ENCODE measurements at regions not wholly inside any gene's neighbourhood (a gene's known extent, or its start where the extent isn't known, plus 50 kb on each side); places are given as distances from the start of the nearest gene placed in this dataset.

DNA sequence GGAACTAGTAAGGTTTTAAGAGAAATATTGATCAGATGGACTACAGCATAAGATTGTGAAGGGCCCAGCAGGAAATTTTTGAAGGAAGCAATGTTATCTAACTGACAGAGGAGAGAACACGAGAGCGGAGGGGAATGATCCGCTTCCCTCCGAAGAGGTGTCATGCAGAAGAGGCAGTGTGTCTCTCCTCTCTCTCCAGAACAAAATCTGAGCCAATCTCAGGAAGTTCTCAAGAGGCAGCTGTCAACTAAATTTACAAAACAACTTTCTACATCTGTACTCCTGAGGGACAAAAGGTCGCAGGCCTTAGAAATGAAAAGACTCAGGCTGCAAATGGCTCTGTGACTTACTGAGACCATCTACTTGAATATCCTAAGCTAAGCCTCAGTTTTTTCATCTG lies 224.6 kb upstream of the CDH5 start:
- TF ChIP-seq, protein P1, sequence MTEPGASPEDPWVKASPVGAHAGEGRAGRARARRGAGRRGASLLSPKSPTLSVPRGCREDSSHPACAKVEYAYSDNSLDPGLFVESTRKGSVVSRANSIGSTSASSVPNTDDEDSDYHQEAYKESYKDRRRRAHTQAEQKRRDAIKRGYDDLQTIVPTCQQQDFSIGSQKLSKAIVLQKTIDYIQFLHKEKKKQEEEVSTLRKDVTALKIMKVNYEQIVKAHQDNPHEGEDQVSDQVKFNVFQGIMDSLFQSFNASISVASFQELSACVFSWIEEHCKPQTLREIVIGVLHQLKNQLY (CRISPR knock-in tag; IDR thresholded peaks at IDR 0.05): no peak
- TF ChIP-seq, protein P2, sequence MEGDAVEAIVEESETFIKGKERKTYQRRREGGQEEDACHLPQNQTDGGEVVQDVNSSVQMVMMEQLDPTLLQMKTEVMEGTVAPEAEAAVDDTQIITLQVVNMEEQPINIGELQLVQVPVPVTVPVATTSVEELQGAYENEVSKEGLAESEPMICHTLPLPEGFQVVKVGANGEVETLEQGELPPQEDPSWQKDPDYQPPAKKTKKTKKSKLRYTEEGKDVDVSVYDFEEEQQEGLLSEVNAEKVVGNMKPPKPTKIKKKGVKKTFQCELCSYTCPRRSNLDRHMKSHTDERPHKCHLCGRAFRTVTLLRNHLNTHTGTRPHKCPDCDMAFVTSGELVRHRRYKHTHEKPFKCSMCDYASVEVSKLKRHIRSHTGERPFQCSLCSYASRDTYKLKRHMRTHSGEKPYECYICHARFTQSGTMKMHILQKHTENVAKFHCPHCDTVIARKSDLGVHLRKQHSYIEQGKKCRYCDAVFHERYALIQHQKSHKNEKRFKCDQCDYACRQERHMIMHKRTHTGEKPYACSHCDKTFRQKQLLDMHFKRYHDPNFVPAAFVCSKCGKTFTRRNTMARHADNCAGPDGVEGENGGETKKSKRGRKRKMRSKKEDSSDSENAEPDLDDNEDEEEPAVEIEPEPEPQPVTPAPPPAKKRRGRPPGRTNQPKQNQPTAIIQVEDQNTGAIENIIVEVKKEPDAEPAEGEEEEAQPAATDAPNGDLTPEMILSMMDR (IDR thresholded peaks at IDR 0.05): no peak
- TF ChIP-seq ZNF232 (CRISPR knock-in tag; IDR thresholded peaks at IDR 0.05): no peak
- no peak for TF ChIP-seq SP1 (CRISPR knock-in tag; conservative IDR thresholded peaks at IDR 0.05)
- TF ChIP-seq, protein P3, sequence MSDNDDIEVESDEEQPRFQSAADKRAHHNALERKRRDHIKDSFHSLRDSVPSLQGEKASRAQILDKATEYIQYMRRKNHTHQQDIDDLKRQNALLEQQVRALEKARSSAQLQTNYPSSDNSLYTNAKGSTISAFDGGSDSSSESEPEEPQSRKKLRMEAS (CRISPR knock-in tag; IDR thresholded peaks at IDR 0.05): no peak
- no peak for TF ChIP-seq CREM (CRISPR knock-in tag; IDR thresholded peaks at IDR 0.05)
- TF ChIP-seq, protein P4, sequence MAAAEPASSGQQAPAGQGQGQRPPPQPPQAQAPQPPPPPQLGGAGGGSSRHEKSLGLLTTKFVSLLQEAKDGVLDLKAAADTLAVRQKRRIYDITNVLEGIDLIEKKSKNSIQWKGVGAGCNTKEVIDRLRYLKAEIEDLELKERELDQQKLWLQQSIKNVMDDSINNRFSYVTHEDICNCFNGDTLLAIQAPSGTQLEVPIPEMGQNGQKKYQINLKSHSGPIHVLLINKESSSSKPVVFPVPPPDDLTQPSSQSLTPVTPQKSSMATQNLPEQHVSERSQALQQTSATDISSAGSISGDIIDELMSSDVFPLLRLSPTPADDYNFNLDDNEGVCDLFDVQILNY (CRISPR knock-in tag; IDR thresholded peaks at IDR 0.05): no peak
- TF ChIP-seq CBFB (CRISPR knock-in tag; IDR thresholded peaks at IDR 0.05; ENCODE audit: low read depth): no peak
- no peak for TF ChIP-seq ATF1 (CRISPR knock-in tag; IDR thresholded peaks at IDR 0.05)
- TF ChIP-seq, protein P5, sequence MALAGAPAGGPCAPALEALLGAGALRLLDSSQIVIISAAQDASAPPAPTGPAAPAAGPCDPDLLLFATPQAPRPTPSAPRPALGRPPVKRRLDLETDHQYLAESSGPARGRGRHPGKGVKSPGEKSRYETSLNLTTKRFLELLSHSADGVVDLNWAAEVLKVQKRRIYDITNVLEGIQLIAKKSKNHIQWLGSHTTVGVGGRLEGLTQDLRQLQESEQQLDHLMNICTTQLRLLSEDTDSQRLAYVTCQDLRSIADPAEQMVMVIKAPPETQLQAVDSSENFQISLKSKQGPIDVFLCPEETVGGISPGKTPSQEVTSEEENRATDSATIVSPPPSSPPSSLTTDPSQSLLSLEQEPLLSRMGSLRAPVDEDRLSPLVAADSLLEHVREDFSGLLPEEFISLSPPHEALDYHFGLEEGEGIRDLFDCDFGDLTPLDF (CRISPR knock-in tag; IDR thresholded peaks at IDR 0.05): no peak
- no peak for TF ChIP-seq FOXJ3 (CRISPR knock-in tag; IDR thresholded peaks at IDR 0.05; ENCODE audit: borderline replicate concordance)

Measured in WTC11 (cell line).